IMR-90 (cell line): ENCODE measurements at regions not wholly inside any gene's neighbourhood (a gene's known extent, or its start where the extent isn't known, plus 50 kb on each side); places are given as distances from the start of the nearest gene placed in this dataset.

Source experiments
- CTCF ChIP-seq: conservative IDR thresholded peaks from 2 replicates; pipeline ENCODE4 v1.5.1; 2012; ENCODE audit warnings: mild to moderate bottlenecking, low read depth, low read length, improper control_type of control experiment
- POLR2A ChIP-seq: IDR thresholded peaks from 2 replicates; pipeline ENCODE4 v1.6.1; 2012; ENCODE audit warnings: mild to moderate bottlenecking, low read depth, low read length
- RAD21 ChIP-seq: IDR thresholded peaks from 2 replicates; pipeline ENCODE4 v1.6.1; 2012; ENCODE audit warnings: low read length, improper control_type of control experiment
- USF2 ChIP-seq: fragments of 150-350 bp; IDR thresholded peaks from 2 replicates; pipeline ENCODE4 v1.6.1; 2017; ENCODE audit warnings: mild to moderate bottlenecking, antibody characterized with exemption, low read length, low read depth

- TF ChIP-seq RAD21: no peak
- TF ChIP-seq USF2: no peak
- TF ChIP-seq CTCF: no peak
- TF ChIP-seq POLR2A: no peak
Observed at GRCh38 chr1:104403883-104404282, 654.2 kb downstream of the AMY1C start.
